ENCODE measurements at regions not wholly inside any gene's neighbourhood (a gene's known extent, or its start where the extent isn't known, plus 50 kb on each side); places are given as distances from the start of the nearest gene placed in this dataset.
"Not testable (repeated sequence)": the region's sequence is repeated elsewhere in the genome, so short reads cannot be mapped to it uniquely, and the experiment has no call there.

DNA sequence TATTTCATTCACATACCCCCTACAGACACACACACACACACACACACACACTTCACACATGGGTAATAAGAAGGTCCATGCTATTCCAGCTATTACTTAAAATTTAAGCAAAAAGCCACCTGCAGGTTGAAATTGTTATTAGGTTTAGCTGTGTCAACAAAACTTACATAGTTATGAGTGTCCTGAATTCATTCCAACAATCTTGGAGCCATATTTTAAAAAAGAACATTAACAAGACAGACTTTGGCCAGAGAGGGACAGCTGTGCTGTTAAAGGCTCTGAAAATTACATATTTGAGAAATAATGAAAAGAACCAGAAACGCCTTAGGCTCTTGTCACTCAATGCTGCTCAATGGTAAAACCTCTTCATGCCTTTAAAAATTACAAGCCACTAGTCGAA is 455.3 kb downstream of the EPM2A start:
- H3K27ac ChIP-seq: no peak overlapping the region
- H3K4me1 ChIP-seq: no peaks in the 10 kb centered on the region
- no peak overlapping the region for H3K4me3 ChIP-seq
- ATAC-seq (ENCODE audit: low FRiP score in 2 of 2) (no peak), DNase-seq (no peak)
- no peaks in the 10 kb centered on the region for H3K27me3 ChIP-seq
- 65 to 75% methylated on average over 2 of the region's 2 CpGs for whole genome bisulfite sequencing, 2 donors
- TF ChIP-seq EP300 (IDR thresholded peaks at IDR 0.05) (no peak), POLR2AphosphoS5 (IDR thresholded peaks at IDR 0.05) (no peak), POLR2A (IDR thresholded peaks at IDR 0.05) (no peak)
- TF ChIP-seq, protein P1, sequence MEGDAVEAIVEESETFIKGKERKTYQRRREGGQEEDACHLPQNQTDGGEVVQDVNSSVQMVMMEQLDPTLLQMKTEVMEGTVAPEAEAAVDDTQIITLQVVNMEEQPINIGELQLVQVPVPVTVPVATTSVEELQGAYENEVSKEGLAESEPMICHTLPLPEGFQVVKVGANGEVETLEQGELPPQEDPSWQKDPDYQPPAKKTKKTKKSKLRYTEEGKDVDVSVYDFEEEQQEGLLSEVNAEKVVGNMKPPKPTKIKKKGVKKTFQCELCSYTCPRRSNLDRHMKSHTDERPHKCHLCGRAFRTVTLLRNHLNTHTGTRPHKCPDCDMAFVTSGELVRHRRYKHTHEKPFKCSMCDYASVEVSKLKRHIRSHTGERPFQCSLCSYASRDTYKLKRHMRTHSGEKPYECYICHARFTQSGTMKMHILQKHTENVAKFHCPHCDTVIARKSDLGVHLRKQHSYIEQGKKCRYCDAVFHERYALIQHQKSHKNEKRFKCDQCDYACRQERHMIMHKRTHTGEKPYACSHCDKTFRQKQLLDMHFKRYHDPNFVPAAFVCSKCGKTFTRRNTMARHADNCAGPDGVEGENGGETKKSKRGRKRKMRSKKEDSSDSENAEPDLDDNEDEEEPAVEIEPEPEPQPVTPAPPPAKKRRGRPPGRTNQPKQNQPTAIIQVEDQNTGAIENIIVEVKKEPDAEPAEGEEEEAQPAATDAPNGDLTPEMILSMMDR (IDR thresholded peaks at IDR 0.05): no peak
- H3K36me3 ChIP-seq: no peaks in the 10 kb centered on the region
- no peaks in the 10 kb centered on the region for H3K9me3 ChIP-seq

DNA sequence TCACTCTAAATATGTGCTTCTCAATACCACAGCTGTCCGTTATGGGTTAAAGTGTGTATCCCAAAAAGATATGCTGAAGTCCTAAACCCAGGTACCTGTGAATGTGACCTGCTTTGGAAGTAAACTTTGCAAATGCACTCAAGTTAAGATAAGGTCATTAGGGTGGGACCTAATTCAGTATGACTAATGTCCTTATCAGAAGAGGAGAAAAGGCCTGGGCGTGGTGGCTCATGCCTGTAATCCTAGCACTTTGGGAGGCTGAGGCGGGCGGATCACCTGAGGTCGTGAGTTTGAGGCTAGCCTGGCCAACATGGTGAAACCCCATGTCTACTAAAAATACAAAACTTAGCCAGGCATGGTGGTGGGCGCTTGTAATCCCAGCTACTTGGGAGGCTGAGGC is 452.1 kb downstream of the EPM2A start:
- DNase-seq; ATAC-seq (ENCODE audit: low FRiP score in 2 of 2); H3K36me3 ChIP-seq; H3K27me3 ChIP-seq; H3K4me1 ChIP-seq; H3K27ac ChIP-seq; H3K4me3 ChIP-seq; H3K9me3 ChIP-seq: not testable (repeated sequence)
- WGBS, 2 donors: 83 to 92% methylated on average over 6 of the region's 6 CpGs

DNA sequence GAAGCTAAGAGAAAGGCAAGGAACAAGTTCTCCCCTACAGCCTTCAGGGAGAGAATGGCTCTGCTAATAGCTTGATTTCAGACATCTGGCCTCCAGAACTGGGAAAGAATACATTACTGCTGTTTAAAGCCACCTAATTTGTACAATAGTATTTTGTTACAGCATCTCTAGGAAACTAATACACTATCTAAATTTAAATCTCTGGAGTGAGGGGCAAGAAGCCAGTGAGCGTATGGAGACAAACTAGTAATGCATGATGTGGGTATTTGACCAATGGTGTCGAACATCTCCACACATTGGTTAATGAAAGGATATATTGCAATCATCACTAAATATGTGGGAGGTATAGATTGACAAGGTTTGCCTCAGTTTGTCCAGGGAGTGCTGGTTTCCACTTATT is 451.5 kb downstream of the EPM2A start:
- DNase-seq (no peak), ATAC-seq (ENCODE audit: low FRiP score in 2 of 2) (no peak)
- 95 to 98% methylated on average over 2 of the region's 2 CpGs for WGBS, 2 donors
- TF ChIP-seq POLR2A (IDR thresholded peaks at IDR 0.05): no peak
- TF ChIP-seq, protein P1 (IDR thresholded peaks at IDR 0.05): no peak
- no peak for TF ChIP-seq POLR2AphosphoS5 (IDR thresholded peaks at IDR 0.05)
- TF ChIP-seq EP300 (IDR thresholded peaks at IDR 0.05): no peak
- H3K27ac ChIP-seq: no peak overlapping the region
- H3K4me1 ChIP-seq: no peaks in the 10 kb centered on the region
- H3K36me3 ChIP-seq: no peaks in the 10 kb centered on the region
- H3K4me3 ChIP-seq: no peak overlapping the region
- H3K27me3 ChIP-seq: no peaks in the 10 kb centered on the region
- no peaks in the 10 kb centered on the region for H3K9me3 ChIP-seq

DNA sequence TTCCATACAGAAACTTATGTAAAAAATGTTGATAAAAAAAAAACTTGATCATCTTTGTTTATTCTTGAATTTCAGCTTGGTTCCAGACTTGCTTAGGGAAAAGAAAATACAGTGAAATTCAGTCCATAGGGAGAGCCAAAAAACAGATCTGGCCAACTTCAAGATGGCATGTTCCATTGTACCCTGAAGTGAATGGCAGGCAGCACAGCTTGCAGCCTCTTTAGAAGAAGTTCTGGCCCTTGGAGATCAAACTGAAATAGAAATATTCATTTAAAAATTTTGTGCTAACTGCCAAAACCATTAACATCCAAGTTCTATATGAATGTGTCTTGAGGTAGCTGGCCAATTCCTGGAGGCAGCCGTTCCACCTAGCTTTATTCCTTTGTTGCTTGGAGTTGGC is 448.4 kb downstream of the EPM2A start:
- DNase-seq (no peak), ATAC-seq (ENCODE audit: low FRiP score in 2 of 2) (no peak)
- no peaks in the 10 kb centered on the region for H3K4me1 ChIP-seq
- H3K9me3 ChIP-seq: no peaks in the 10 kb centered on the region
- TF ChIP-seq EP300 (IDR thresholded peaks at IDR 0.05) (no peak), POLR2A (IDR thresholded peaks at IDR 0.05) (no peak), POLR2AphosphoS5 (IDR thresholded peaks at IDR 0.05) (no peak)
- TF ChIP-seq, protein P1 (IDR thresholded peaks at IDR 0.05): no peak
- no peaks in the 10 kb centered on the region for H3K36me3 ChIP-seq
- no peaks in the 10 kb centered on the region for H3K27me3 ChIP-seq
- H3K4me3 ChIP-seq: no peak overlapping the region
- WGBS, 2 donors: 88 to 93% methylated on average over 1 of the region's 1 CpG
- no peak overlapping the region for H3K27ac ChIP-seq

DNA sequence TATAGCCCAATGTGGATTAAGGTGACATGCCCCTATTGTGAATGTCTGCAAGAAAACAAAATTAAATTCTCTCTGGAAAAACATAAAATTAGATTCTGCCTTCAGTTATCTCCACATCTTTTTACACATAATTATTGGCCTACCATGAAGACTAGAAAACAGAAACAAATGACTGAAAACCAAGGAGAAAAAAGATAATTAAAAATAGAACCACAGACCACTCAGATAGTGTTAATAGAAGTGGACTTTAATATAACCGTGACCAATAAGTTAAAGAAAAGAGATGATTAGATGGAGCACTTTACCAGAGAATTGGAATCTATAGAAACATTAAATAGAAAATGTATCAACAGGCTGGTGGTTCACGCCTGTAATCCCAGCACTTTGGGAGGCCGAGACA is 445.7 kb downstream of the EPM2A start:
- TF ChIP-seq POLR2AphosphoS5 (IDR thresholded peaks at IDR 0.05) (no peak), POLR2A (IDR thresholded peaks at IDR 0.05) (no peak), EP300 (IDR thresholded peaks at IDR 0.05) (no peak)
- TF ChIP-seq, protein P1 (IDR thresholded peaks at IDR 0.05): no peak
- no peaks in the 10 kb centered on the region for H3K4me1 ChIP-seq
- DNase-seq: no peak
- H3K36me3 ChIP-seq: no peaks in the 10 kb centered on the region
- no peak for ATAC-seq (ENCODE audit: low FRiP score in 2 of 2)
- no peak overlapping the region for H3K4me3 ChIP-seq
- no peaks in the 10 kb centered on the region for H3K9me3 ChIP-seq
- no peak overlapping the region for H3K27ac ChIP-seq
- no peaks in the 10 kb centered on the region for H3K27me3 ChIP-seq
- 87 to 94% methylated on average over 3 of the region's 3 CpGs for WGBS, 2 donors

Data from upper lobe of left lung (tissue), 6 donors.